ENCODE measurements at regions not wholly inside any gene's neighbourhood (a gene's known extent, or its start where the extent isn't known, plus 50 kb on each side); places are given as distances from the start of the nearest gene placed in this dataset.
A peak's percentile ranks its signal among the peaks of the same experiment; 100 is the strongest.

DNA sequence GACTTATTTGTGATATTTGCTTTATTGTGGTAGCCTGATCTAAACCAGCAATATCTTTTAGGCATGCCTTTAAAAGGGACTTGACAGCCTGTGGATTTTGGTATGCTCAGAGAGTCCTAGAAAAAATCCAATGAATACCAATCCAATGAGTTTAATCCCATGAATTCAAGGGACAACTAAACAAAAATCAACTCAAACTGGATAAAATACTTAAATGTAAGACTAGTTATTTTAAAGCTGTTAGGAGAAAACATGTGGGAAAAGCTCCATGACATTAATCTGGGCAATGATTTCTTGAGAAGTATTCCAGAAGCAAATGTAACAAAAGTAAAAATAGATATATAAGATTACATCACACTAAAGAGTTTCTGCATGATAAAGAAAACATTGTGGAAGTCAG, 711.5 kb upstream of the PITX2 start:
- Histone ChIP-seq H3K9ac (ENCODE audit: low read depth, low read length) (no peak overlapping the region), H3K18ac (ENCODE audit: low read depth, low read length) (no peak overlapping the region), H3K4me2 (ENCODE audit: low read depth, low read length) (no peak overlapping the region), H3K27ac (ENCODE audit: insufficient read depth, low read length) (no peak overlapping the region), H3K9me3 (ENCODE audit: control insufficient read depth, insufficient read depth, low read length) (no peaks in the 10 kb centered on the region), H3K4ac (ENCODE audit: low read depth, low read length) (no peak overlapping the region), H2BK15ac (ENCODE audit: low read depth, low read length) (no peak overlapping the region), H3K56ac (ENCODE audit: extremely low read depth, insufficient read depth, low read length) (no peak overlapping the region), H3K14ac (replicated peaks; ENCODE audit: low read depth, low read length) (no peak overlapping the region), H4K91ac (ENCODE audit: insufficient read depth, low read depth, low read length) (no peak overlapping the region), H3K27me3 (ENCODE audit: control insufficient read depth, insufficient read depth, low read length) (no peaks in the 10 kb centered on the region), H2BK20ac (ENCODE audit: low read depth, low read length) (no peak overlapping the region), H2AFZ (replicated peaks; ENCODE audit: low read length, poor library complexity) (no peak overlapping the region), H2AK5ac (ENCODE audit: low read depth, low read length) (no peak overlapping the region), H4K20me1 (ENCODE audit: insufficient read depth, low read length) (no peaks in the 10 kb centered on the region), H3K23ac (ENCODE audit: low read depth, low read length) (no peak overlapping the region), H2BK120ac (ENCODE audit: low read depth, low read length) (no peak overlapping the region), H2BK5ac (ENCODE audit: low read depth, low read length, poor library complexity, severe bottlenecking) (no peak overlapping the region), H3K79me1 (ENCODE audit: low read depth in 1 of 2, low read length in 2 of 2) (no peaks in the 10 kb centered on the region), H3K4me1 (ENCODE audit: control insufficient read depth, insufficient read depth, low read length) (no peaks in the 10 kb centered on the region), H3K4me3 (ENCODE audit: insufficient read depth, low read depth, low read length) (no peak overlapping the region), H3K9me1 (ENCODE audit: insufficient read depth, low read length) (no peaks in the 10 kb centered on the region), H3K36me3 (ENCODE audit: control insufficient read depth, insufficient read depth, low read length) (no peaks in the 10 kb centered on the region), H2AK9ac (replicated peaks; ENCODE audit: low read depth, low read length, poor library complexity) (no peak overlapping the region), H4K5ac (ENCODE audit: low read depth, low read length) (no peak overlapping the region), H4K8ac (ENCODE audit: low read depth in 2 of 2, low read length in 2 of 2) (no peak overlapping the region)
- TF ChIP-seq CHD1 (IDR thresholded peaks at IDR 0.05; ENCODE audit: low read depth, low read length), result no peak
- TF ChIP-seq, protein P1, sequence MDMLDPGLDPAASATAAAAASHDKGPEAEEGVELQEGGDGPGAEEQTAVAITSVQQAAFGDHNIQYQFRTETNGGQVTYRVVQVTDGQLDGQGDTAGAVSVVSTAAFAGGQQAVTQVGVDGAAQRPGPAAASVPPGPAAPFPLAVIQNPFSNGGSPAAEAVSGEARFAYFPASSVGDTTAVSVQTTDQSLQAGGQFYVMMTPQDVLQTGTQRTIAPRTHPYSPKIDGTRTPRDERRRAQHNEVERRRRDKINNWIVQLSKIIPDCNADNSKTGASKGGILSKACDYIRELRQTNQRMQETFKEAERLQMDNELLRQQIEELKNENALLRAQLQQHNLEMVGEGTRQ (IDR thresholded peaks at IDR 0.05; ENCODE audit: low read depth, low read length), result no peak
- TF ChIP-seq RCOR1 (IDR thresholded peaks at IDR 0.05; ENCODE audit: insufficient replicate concordance, low read length), result no peak
- TF ChIP-seq SMC3 (IDR thresholded peaks at IDR 0.05; ENCODE audit: low read depth, low read length), result no peak
- TF ChIP-seq MXI1 (IDR thresholded peaks at IDR 0.05; ENCODE audit: borderline replicate concordance, low read depth, low read length), result no peak
- no peak for TF ChIP-seq RAD21 (IDR thresholded peaks at IDR 0.05; ENCODE audit: low read length)
- no peak for TF ChIP-seq MAZ (IDR thresholded peaks at IDR 0.05; ENCODE audit: borderline replicate concordance, low read depth, low read length)
- TF ChIP-seq, protein P2, sequence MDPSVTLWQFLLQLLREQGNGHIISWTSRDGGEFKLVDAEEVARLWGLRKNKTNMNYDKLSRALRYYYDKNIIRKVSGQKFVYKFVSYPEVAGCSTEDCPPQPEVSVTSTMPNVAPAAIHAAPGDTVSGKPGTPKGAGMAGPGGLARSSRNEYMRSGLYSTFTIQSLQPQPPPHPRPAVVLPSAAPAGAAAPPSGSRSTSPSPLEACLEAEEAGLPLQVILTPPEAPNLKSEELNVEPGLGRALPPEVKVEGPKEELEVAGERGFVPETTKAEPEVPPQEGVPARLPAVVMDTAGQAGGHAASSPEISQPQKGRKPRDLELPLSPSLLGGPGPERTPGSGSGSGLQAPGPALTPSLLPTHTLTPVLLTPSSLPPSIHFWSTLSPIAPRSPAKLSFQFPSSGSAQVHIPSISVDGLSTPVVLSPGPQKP (IDR thresholded peaks at IDR 0.05; ENCODE audit: borderline replicate concordance, low read depth, low read length), result no peak
- no peak for TF ChIP-seq MAFK (IDR thresholded peaks at IDR 0.05; ENCODE audit: low read depth, low read length)
- no peak for TF ChIP-seq POLR2A (IDR thresholded peaks at IDR 0.05; ENCODE audit: low read depth, low read length)
- dilution Hi-C loops (cut with HindIII; ENCODE audit: low sequenced_read_pairs, unreplicated experiment) (no loop called here), intact Hi-C loops (cut with micrococcal nuclease) (no loop called here), in situ Hi-C loops (cut with MboI; ENCODE audit: low sequenced_read_pairs) (no loop called here)
- no TSS peak for BruUV-seq (replicated peaks)
- peak; percentile 47 for DNase-seq
- ATAC-seq (ENCODE audit: low read depth), result peak; percentile 40; the same call in 1 of the 2 replicates
- POLR2A ChIA-PET (ENCODE audit: unreplicated experiment), result no interaction called here
- CTCF ChIA-PET, result no interaction called here

All from IMR-90 (cell line).